OCI-LY1 (cell line): ENCODE measurements at regions not wholly inside any gene's neighbourhood (a gene's known extent, or its start where the extent isn't known, plus 50 kb on each side); places are given as distances from the start of the nearest gene placed in this dataset.

Source experiments
- CTCF ChIP-seq: fragments of 200-600 bp; sonication (generic), shearing (Covaris generic); IDR thresholded peaks from 2 replicates; pipeline ENCODE4 v1.5.1; 2017; ENCODE audit warnings: mild to moderate bottlenecking, antibody characterized with exemption, low read length, moderate library complexity, mixed read lengths
- EZH2 ChIP-seq: fragments of 200-600 bp; sonication (generic), shearing (Covaris generic); IDR thresholded peaks from 2 replicates; pipeline ENCODE4 v1.8.0; 2017; ENCODE audit warnings: borderline replicate concordance, mixed run types, mild to moderate bottlenecking, antibody characterized with exemption, low read length, moderate library complexity, mixed read lengths

- TF ChIP-seq CTCF = no peak
- TF ChIP-seq EZH2 = no peak
Measured at GRCh38 chr12:81953541-81953940, 194.4 kb upstream of the PPFIA2 start.
